ENCODE measurements at regions not wholly inside any gene's neighbourhood (a gene's known extent, or its start where the extent isn't known, plus 50 kb on each side); places are given as distances from the start of the nearest gene placed in this dataset.

DNA sequence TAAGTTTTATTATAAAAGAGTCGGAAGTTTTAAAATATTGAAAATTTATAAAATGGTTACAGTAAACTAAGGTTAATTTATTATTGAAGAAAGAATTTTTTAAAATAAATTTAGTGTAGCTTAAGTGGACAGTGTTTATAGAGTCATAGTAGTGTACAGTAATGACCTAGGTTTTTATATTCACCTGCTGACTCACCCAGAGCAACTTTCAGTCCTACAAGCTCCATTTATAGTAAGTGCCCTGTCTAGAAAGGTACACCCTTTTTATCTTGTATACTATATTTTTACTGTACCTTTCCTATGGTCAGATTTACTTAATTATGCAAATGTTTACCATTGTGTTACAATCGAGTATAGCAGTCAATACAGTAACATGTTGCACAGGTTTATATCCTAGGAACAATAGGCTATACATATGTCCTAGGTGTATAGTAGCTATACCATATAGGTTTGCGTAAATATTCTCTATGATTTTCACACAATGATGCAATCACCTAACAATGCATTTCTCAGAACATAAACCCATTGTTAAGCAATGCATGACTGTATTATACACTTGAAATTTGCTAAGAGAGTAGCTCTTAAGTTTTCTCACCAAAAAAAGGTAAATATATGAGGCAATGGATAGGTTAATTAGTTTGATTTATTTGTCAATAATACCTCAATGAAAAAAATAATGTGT, 106.9 kb upstream of the CD96 start:
- no peak overlapping the region for H3K4me2 ChIP-seq (ENCODE audit: low read depth, low read length)
- H3F3A ChIP-seq (ENCODE audit: insufficient read depth, low read length): no peaks in the 10 kb centered on the region
- H3K4me3 ChIP-seq (ENCODE audit: low read length): no peak overlapping the region
- no peak for DNase-seq
- H3K9me3 ChIP-seq (replicated peaks; ENCODE audit: insufficient read depth, low read length): no peaks in the 10 kb centered on the region
- H3K36me3 ChIP-seq (replicated peaks; ENCODE audit: insufficient read depth, low read length): no peaks in the 10 kb centered on the region
- H3K27me3 ChIP-seq (replicated peaks; ENCODE audit: insufficient read depth, low read length): no peaks in the 10 kb centered on the region
- TF ChIP-seq, protein P1, sequence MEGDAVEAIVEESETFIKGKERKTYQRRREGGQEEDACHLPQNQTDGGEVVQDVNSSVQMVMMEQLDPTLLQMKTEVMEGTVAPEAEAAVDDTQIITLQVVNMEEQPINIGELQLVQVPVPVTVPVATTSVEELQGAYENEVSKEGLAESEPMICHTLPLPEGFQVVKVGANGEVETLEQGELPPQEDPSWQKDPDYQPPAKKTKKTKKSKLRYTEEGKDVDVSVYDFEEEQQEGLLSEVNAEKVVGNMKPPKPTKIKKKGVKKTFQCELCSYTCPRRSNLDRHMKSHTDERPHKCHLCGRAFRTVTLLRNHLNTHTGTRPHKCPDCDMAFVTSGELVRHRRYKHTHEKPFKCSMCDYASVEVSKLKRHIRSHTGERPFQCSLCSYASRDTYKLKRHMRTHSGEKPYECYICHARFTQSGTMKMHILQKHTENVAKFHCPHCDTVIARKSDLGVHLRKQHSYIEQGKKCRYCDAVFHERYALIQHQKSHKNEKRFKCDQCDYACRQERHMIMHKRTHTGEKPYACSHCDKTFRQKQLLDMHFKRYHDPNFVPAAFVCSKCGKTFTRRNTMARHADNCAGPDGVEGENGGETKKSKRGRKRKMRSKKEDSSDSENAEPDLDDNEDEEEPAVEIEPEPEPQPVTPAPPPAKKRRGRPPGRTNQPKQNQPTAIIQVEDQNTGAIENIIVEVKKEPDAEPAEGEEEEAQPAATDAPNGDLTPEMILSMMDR (IDR thresholded peaks at IDR 0.05; ENCODE audit: low read length): no peak
- TF ChIP-seq EZH2 (optimal IDR thresholded peaks at IDR 0.05; ENCODE audit: low read depth, low read length): no peak
- no peak for TF ChIP-seq EZH2phosphoT487 (IDR thresholded peaks at IDR 0.05; ENCODE audit: low read length)
- no peaks in the 10 kb centered on the region for H3K9me2 ChIP-seq (replicated peaks; ENCODE audit: insufficient read depth, low read length)
- H3K79me2 ChIP-seq (ENCODE audit: low read length): no peaks in the 10 kb centered on the region
- H3K27ac ChIP-seq (ENCODE audit: low read length): no peak overlapping the region
- H3K4me1 ChIP-seq (ENCODE audit: low read length): no peaks in the 10 kb centered on the region
- H2AFZ ChIP-seq (ENCODE audit: low read length): no peak overlapping the region
- no peaks in the 10 kb centered on the region for H4K20me1 ChIP-seq (ENCODE audit: insufficient read depth, low read length)
- no peak overlapping the region for H3K9ac ChIP-seq (ENCODE audit: low read length)

DNA sequence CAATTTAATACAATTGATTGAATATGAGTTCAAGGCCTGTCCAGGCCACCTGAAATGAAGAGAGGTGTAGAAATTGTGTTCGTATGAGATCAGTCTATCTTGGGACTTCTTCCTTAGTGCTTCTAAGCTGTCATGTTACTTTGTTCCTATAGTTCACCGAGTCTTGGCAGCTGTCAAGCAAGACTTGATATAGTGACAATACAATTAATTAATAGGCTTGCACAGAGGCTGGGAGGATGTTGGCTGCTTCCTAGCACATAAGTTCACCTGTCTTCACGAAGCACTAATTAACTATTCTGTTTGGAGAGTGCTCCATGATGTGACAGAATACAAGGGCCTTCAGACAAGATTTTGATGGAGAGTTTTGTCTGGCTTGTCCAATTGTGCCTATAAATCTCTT, 103.7 kb upstream of the CD96 start:
- Histone ChIP-seq H3K4me1 (ENCODE audit: low read length) (no peaks in the 10 kb centered on the region), H3K27ac (ENCODE audit: low read length) (no peak overlapping the region), H2AFZ (ENCODE audit: low read length) (no peak overlapping the region), H3K79me2 (ENCODE audit: low read length) (no peaks in the 10 kb centered on the region), H3K4me3 (ENCODE audit: low read length) (no peak overlapping the region), H3F3A (ENCODE audit: insufficient read depth, low read length) (no peaks in the 10 kb centered on the region), H3K9me3 (replicated peaks; ENCODE audit: insufficient read depth, low read length) (no peaks in the 10 kb centered on the region), H4K20me1 (ENCODE audit: insufficient read depth, low read length) (no peaks in the 10 kb centered on the region), H3K9ac (ENCODE audit: low read length) (no peak overlapping the region), H3K4me2 (ENCODE audit: low read depth, low read length) (no peak overlapping the region), H3K36me3 (replicated peaks; ENCODE audit: insufficient read depth, low read length) (no peaks in the 10 kb centered on the region), H3K9me2 (replicated peaks; ENCODE audit: insufficient read depth, low read length) (no peaks in the 10 kb centered on the region), H3K27me3 (replicated peaks; ENCODE audit: insufficient read depth, low read length) (no peaks in the 10 kb centered on the region)
- TF ChIP-seq EZH2phosphoT487 (IDR thresholded peaks at IDR 0.05; ENCODE audit: low read length): no peak
- no peak for TF ChIP-seq EZH2 (optimal IDR thresholded peaks at IDR 0.05; ENCODE audit: low read depth, low read length)
- TF ChIP-seq, protein P1 (IDR thresholded peaks at IDR 0.05; ENCODE audit: low read length): no peak
- DNase-seq: no peak

- DNase-seq: no peak
- Histone ChIP-seq H3K4me3 (ENCODE audit: low read length) (no peak overlapping the region), H3K79me2 (ENCODE audit: low read length) (no peaks in the 10 kb centered on the region), H2AFZ (ENCODE audit: low read length) (no peak overlapping the region), H3K4me1 (ENCODE audit: low read length) (no peaks in the 10 kb centered on the region), H3K4me2 (ENCODE audit: low read depth, low read length) (no peak overlapping the region), H3K9me3 (replicated peaks; ENCODE audit: insufficient read depth, low read length) (no peaks in the 10 kb centered on the region), H3F3A (ENCODE audit: insufficient read depth, low read length) (no peaks in the 10 kb centered on the region), H3K9ac (ENCODE audit: low read length) (no peak overlapping the region), H3K36me3 (replicated peaks; ENCODE audit: insufficient read depth, low read length) (no peaks in the 10 kb centered on the region), H3K27ac (ENCODE audit: low read length) (no peak overlapping the region), H3K27me3 (replicated peaks; ENCODE audit: insufficient read depth, low read length) (no peaks in the 10 kb centered on the region), H4K20me1 (ENCODE audit: insufficient read depth, low read length) (no peaks in the 10 kb centered on the region), H3K9me2 (replicated peaks; ENCODE audit: insufficient read depth, low read length) (no peaks in the 10 kb centered on the region)
- no peak for TF ChIP-seq EZH2 (optimal IDR thresholded peaks at IDR 0.05; ENCODE audit: low read depth, low read length)
- TF ChIP-seq, protein P1 (IDR thresholded peaks at IDR 0.05; ENCODE audit: low read length): no peak
- no peak for TF ChIP-seq EZH2phosphoT487 (IDR thresholded peaks at IDR 0.05; ENCODE audit: low read length)
Measured at GRCh38 chr3:111454551-111454950, 87.4 kb upstream of the CD96 start.
